Dermis blood vessel endothelial cell (primary cell): ENCODE measurements at regions not wholly inside any gene's neighbourhood (a gene's known extent, or its start where the extent isn't known, plus 50 kb on each side); places are given as distances from the start of the nearest gene placed in this dataset.
"Not testable (repeated sequence)": the region's sequence is repeated elsewhere in the genome, so short reads cannot be mapped to it uniquely, and the experiment has no call there.

Source experiments
- DNase-seq: peaks from one replicate; pipeline ENCODE4 v3.0.0; 2010

- DNase-seq = not testable (repeated sequence)
Observed at GRCh38 chr15:77861997-77862635, 215.4 kb downstream of the TBC1D2B start.

- DNase-seq = no peak
Observed at GRCh38 chr15:77860071-77860691, 217.3 kb downstream of the TBC1D2B start.

GRCh38 chr15:77859491-77860060 lies 217.9 kb downstream of the TBC1D2B start:
- DNase-seq = no peak

GRCh38 chr15:77858792-77859490 lies 218.6 kb downstream of the TBC1D2B start:
- DNase-seq = no peak

- DNase-seq = no peak
Observed at GRCh38 chr15:77857419-77857818, 220.1 kb downstream of the TBC1D2B start.

- no peak for DNase-seq
Observed at GRCh38 chr15:77856705-77857346, 220.7 kb downstream of the TBC1D2B start.

GRCh38 chr15:77855871-77856270 lies 221.6 kb downstream of the TBC1D2B start:
- no peak for DNase-seq

- no peak for DNase-seq
Observed at GRCh38 chr15:77854980-77855379, 222.3 kb upstream of the LINGO1 start.

GRCh38 chr15:77853910-77854309 lies 221.2 kb upstream of the LINGO1 start:
- no peak for DNase-seq

GRCh38 chr15:77853008-77853328 lies 220.3 kb upstream of the LINGO1 start:
- DNase-seq = no peak

- DNase-seq = no peak
Observed at GRCh38 chr15:77852241-77853007, 219.7 kb upstream of the LINGO1 start.

GRCh38 chr15:77851691-77852090 lies 219.0 kb upstream of the LINGO1 start:
- DNase-seq = no peak

- no peak for DNase-seq
Observed at GRCh38 chr15:77851086-77851485, 218.4 kb upstream of the LINGO1 start.

- DNase-seq = no peak
Observed at GRCh38 chr15:77846986-77847385, 214.3 kb upstream of the LINGO1 start.

GRCh38 chr15:77846360-77846759 lies 213.6 kb upstream of the LINGO1 start:
- no peak for DNase-seq

GRCh38 chr15:77844798-77845446 lies 212.2 kb upstream of the LINGO1 start:
- DNase-seq = no peak

GRCh38 chr15:77843546-77843945 lies 210.8 kb upstream of the LINGO1 start:
- DNase-seq = no peak

GRCh38 chr15:77840991-77841775 lies 208.5 kb upstream of the LINGO1 start:
- DNase-seq = no peak

GRCh38 chr15:77839970-77840905 lies 207.5 kb upstream of the LINGO1 start:
- no peak for DNase-seq

- no peak for DNase-seq
Observed at GRCh38 chr15:77839456-77839855, 206.7 kb upstream of the LINGO1 start.
